ENCODE measurements at regions not wholly inside any gene's neighbourhood (a gene's known extent, or its start where the extent isn't known, plus 50 kb on each side); places are given as distances from the start of the nearest gene placed in this dataset.

DNA sequence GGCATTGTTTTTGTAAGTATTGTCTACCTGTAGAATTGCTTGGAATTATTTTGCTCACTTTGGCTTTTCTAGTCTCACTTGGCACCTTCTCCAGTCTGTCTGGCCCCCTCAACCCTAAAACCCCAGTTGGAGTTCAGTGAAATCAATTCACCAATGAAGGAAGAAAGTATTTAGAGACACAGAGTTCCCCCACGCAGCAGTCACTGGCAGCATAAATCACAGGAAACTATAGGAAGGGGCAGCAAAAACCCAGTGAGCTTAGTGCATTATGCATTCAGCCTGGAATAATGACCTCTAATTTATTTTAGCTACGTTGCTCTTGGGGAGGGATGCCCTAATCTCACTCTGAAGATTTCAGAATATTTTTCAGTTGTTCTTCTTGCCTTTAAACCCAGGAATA, 204.7 kb upstream of the BLID start:
- TF ChIP-seq RXRA (IDR thresholded peaks at IDR 0.05) (no peak), YY1 (IDR thresholded peaks at IDR 0.05) (no peak), GABPA (IDR thresholded peaks at IDR 0.05 in 1 of 2, conservative IDR thresholded peaks at IDR 0.05 in 1 of 2) (no peak), RAD21 (IDR thresholded peaks at IDR 0.05) (no peak), TAF1 (conservative IDR thresholded peaks at IDR 0.05) (no peak), JUND (IDR thresholded peaks at IDR 0.05) (no peak)
- TF ChIP-seq, protein P1, sequence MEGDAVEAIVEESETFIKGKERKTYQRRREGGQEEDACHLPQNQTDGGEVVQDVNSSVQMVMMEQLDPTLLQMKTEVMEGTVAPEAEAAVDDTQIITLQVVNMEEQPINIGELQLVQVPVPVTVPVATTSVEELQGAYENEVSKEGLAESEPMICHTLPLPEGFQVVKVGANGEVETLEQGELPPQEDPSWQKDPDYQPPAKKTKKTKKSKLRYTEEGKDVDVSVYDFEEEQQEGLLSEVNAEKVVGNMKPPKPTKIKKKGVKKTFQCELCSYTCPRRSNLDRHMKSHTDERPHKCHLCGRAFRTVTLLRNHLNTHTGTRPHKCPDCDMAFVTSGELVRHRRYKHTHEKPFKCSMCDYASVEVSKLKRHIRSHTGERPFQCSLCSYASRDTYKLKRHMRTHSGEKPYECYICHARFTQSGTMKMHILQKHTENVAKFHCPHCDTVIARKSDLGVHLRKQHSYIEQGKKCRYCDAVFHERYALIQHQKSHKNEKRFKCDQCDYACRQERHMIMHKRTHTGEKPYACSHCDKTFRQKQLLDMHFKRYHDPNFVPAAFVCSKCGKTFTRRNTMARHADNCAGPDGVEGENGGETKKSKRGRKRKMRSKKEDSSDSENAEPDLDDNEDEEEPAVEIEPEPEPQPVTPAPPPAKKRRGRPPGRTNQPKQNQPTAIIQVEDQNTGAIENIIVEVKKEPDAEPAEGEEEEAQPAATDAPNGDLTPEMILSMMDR (IDR thresholded peaks at IDR 0.05; ENCODE audit: low read depth, low read length, missing input control) = no peak
- TF ChIP-seq, protein P2, sequence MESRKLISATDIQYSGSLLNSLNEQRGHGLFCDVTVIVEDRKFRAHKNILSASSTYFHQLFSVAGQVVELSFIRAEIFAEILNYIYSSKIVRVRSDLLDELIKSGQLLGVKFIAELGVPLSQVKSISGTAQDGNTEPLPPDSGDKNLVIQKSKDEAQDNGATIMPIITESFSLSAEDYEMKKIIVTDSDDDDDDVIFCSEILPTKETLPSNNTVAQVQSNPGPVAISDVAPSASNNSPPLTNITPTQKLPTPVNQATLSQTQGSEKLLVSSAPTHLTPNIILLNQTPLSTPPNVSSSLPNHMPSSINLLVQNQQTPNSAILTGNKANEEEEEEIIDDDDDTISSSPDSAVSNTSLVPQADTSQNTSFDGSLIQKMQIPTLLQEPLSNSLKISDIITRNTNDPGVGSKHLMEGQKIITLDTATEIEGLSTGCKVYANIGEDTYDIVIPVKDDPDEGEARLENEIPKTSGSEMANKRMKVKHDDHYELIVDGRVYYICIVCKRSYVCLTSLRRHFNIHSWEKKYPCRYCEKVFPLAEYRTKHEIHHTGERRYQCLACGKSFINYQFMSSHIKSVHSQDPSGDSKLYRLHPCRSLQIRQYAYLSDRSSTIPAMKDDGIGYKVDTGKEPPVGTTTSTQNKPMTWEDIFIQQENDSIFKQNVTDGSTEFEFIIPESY (IDR thresholded peaks at IDR 0.05) = no peak
- TF ChIP-seq, protein P3, sequence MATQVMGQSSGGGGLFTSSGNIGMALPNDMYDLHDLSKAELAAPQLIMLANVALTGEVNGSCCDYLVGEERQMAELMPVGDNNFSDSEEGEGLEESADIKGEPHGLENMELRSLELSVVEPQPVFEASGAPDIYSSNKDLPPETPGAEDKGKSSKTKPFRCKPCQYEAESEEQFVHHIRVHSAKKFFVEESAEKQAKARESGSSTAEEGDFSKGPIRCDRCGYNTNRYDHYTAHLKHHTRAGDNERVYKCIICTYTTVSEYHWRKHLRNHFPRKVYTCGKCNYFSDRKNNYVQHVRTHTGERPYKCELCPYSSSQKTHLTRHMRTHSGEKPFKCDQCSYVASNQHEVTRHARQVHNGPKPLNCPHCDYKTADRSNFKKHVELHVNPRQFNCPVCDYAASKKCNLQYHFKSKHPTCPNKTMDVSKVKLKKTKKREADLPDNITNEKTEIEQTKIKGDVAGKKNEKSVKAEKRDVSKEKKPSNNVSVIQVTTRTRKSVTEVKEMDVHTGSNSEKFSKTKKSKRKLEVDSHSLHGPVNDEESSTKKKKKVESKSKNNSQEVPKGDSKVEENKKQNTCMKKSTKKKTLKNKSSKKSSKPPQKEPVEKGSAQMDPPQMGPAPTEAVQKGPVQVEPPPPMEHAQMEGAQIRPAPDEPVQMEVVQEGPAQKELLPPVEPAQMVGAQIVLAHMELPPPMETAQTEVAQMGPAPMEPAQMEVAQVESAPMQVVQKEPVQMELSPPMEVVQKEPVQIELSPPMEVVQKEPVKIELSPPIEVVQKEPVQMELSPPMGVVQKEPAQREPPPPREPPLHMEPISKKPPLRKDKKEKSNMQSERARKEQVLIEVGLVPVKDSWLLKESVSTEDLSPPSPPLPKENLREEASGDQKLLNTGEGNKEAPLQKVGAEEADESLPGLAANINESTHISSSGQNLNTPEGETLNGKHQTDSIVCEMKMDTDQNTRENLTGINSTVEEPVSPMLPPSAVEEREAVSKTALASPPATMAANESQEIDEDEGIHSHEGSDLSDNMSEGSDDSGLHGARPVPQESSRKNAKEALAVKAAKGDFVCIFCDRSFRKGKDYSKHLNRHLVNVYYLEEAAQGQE (IDR thresholded peaks at IDR 0.05) = no peak
- TF ChIP-seq, protein P4, sequence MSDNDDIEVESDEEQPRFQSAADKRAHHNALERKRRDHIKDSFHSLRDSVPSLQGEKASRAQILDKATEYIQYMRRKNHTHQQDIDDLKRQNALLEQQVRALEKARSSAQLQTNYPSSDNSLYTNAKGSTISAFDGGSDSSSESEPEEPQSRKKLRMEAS (IDR thresholded peaks at IDR 0.05) = no peak
- TF ChIP-seq, protein P5, sequence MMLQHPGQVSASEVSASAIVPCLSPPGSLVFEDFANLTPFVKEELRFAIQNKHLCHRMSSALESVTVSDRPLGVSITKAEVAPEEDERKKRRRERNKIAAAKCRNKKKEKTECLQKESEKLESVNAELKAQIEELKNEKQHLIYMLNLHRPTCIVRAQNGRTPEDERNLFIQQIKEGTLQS (IDR thresholded peaks at IDR 0.05) = no peak
